GM20431 (cell line): ENCODE measurements at regions not wholly inside any gene's neighbourhood (a gene's known extent, or its start where the extent isn't known, plus 50 kb on each side); places are given as distances from the start of the nearest gene placed in this dataset.
"Not testable (repeated sequence)": the region's sequence is repeated elsewhere in the genome, so short reads cannot be mapped to it uniquely, and the experiment has no call there.

Experiments
- in situ Hi-C: fragments of 300-500 bp; cut with MseI, MboI; formaldehyde crosslinking; loops from one replicate; pipeline ENCODE4 v1.15.0; 2020; ENCODE audit warnings: low sequenced_read_pairs; ENCODE audit not compliant: unreplicated experiment

GRCh38 chr1:245041058-245041698, 113.6 kb upstream of the KIF26B start:
- in situ Hi-C loops = loop anchor here (10.0 kb wide), 1 partner anchor 236 kb away; no protein-coding TSS in a partner anchor

- in situ Hi-C loops = no loop called here
These were observed 115.6 kb upstream of the KIF26B start for GRCh38 chr1:245039196-245039595.

- in situ Hi-C loops = no loop called here
These were observed 118.7 kb upstream of the KIF26B start for GRCh38 chr1:245036102-245036501.

- in situ Hi-C loops = no loop called here
These were observed 123.7 kb upstream of the KIF26B start for GRCh38 chr1:245031041-245031440.

GRCh38 chr1:245026247-245026646, 128.5 kb upstream of the KIF26B start:
- in situ Hi-C loops = no loop called here

GRCh38 chr1:245025525-245025924, 129.3 kb upstream of the KIF26B start:
- in situ Hi-C loops = no loop called here

- in situ Hi-C loops = no loop called here
These were observed 131.6 kb upstream of the KIF26B start for GRCh38 chr1:245023222-245023621.

GRCh38 chr1:245019910-245020486, 134.8 kb upstream of the KIF26B start:
- in situ Hi-C loops = no loop called here

GRCh38 chr1:245016700-245017099, 138.1 kb upstream of the KIF26B start:
- in situ Hi-C loops = no loop called here

- in situ Hi-C loops = no loop called here
These were observed 139.8 kb upstream of the KIF26B start for GRCh38 chr1:245015031-245015430.

- in situ Hi-C loops = no loop called here
These were observed 140.3 kb upstream of the KIF26B start for GRCh38 chr1:245014247-245015029.

- in situ Hi-C loops = no loop called here
These were observed 144.7 kb upstream of the KIF26B start for GRCh38 chr1:245010018-245010614.

GRCh38 chr1:245008761-245009160, 144.4 kb upstream of the HNRNPU start:
- in situ Hi-C loops = no loop called here

GRCh38 chr1:245007852-245008251, 143.5 kb upstream of the HNRNPU start:
- in situ Hi-C loops = no loop called here

GRCh38 chr1:245003246-245003645, 138.9 kb upstream of the HNRNPU start:
- in situ Hi-C loops = no loop called here

- in situ Hi-C loops = no loop called here
These were observed 136.9 kb upstream of the HNRNPU start for GRCh38 chr1:245001252-245001651.

GRCh38 chr1:245000872-245001188, 136.5 kb upstream of the HNRNPU start:
- in situ Hi-C loops = no loop called here

- in situ Hi-C loops = not testable (repeated sequence)
These were observed 135.3 kb upstream of the HNRNPU start for GRCh38 chr1:244999644-245000043.

- in situ Hi-C loops = no loop called here
These were observed 134.5 kb upstream of the HNRNPU start for GRCh38 chr1:244998717-244999346.

GRCh38 chr1:244995602-244996400, 131.5 kb upstream of the HNRNPU start:
- in situ Hi-C loops = no loop called here
